Kidney capillary endothelial cell (primary cell): ENCODE measurements at regions not wholly inside any gene's neighbourhood (a gene's known extent, or its start where the extent isn't known, plus 50 kb on each side); places are given as distances from the start of the nearest gene placed in this dataset.

Experiments
- DNase-seq: peaks from one replicate; pipeline ENCODE4 v3.0.0-alpha.2; 2018; ENCODE audit warnings: low spot score

DNA sequence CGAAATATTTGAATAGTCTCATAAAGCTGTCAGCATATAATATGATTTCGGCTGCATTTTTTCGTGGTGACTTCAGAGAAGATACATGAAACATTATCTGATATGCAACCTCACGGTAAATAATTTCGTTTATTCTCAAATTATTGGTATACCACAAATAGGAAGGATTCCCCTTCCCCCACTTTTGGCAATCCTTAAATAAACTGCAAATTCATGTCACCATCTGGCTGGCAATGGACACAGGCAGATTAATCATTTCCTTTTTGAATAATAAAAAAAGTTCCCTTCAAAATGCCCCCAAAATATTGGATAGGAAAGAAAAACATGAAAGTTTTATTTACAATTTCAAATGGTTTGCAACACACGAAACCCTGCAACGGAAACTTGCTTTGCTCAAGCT lies 234.5 kb upstream of the MEOX2 start:
- peak; percentile 48 for DNase-seq

DNA sequence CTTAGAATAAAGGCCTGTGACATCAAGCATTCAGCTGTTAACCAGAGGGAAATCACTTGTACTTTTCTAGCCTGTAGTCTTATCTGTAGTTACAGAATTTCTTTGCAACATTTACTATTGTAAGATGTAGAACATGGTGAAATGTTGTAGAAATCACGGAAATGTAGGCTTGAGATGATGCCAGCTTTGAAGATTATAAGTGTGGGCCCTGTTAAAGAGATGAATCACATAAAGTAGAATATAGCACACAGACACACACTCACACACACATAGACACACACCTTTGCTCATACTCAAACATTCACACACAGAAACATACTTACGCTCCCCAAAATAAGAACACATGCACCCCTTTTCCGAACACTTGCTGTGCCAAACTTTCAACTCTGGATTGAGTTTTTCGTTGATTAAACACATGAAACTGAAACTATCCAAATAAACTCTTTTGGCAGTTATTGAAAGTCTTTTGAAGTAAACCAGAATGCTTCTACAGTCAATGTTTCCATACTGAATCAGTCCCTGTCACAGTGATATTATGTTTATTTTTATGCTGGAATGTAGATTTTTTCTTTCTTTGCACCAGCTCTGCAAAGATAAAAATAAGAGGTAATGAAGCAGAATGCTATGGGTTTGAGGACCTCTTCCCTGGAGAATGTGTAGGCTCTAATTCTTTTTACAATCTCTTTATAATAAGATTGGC lies 230.3 kb upstream of the MEOX2 start:
- DNase-seq, result no peak

DNA sequence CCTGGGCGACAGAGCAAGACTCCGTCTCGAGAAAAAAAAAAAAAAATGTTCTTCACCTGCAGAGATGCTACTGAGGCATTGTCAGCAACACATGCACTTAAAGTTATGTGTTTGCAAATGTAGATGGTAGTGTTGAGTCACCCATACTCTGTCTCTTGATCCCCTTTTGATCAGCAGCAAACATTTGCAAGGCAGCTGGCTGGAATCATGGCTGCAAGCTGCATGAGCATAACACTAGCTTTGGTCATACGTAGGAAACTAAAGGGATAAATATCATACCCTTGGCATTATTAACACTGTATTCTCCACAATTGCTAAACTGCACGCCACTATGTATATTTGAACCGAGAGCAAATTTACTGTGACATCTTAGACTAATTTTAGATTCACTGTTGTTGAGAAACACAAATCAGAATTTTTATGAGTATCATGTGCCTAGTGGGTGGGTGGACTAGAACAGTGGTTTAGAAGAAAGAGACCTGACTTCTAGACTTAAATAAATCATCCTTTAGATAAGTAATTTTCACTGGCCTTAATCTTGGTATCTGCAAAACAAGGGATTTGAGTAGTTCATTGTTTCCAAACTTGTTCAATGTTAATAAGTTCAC lies 229.3 kb upstream of the MEOX2 start:
- no peak for DNase-seq

DNA sequence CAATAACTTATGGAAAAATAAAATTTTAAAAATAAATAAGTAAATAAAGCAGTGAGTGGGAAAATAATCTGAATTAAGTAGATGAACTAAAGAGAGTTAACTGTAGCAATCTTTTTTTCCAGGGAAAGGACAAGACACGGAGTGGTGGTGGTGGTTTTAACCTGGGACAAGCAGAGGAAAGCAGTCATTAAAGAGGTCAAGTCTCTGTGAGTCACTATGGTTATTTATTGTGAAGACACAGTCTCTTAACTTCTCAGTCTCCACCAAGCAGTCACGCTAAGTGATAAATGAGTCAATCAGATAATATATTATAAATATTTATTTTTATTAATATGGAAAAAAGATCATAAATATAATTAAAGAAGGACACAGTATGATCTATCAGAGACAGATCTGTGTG lies 228.1 kb upstream of the MEOX2 start:
- DNase-seq, result no peak

DNA sequence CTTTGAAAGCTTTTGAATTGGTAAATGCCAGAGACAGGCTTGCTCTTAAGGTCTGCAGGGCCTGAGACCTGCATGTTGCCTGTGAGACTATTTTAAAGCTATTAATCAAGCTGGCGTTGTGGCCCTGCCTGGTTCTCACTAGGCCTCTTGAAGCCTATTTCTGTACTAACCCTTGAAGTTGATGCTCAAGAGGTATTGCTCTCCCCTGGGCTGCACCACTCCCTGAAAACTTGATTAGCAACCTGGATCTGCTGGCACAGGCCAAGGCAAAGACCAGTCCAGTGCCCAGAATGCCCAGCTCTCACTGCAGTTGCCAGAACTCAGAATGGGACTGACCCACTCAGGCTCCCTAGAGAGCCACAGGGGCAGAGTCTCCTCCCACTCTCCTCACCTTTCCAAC lies 220.0 kb upstream of the MEOX2 start:
- DNase-seq, result no peak

DNA sequence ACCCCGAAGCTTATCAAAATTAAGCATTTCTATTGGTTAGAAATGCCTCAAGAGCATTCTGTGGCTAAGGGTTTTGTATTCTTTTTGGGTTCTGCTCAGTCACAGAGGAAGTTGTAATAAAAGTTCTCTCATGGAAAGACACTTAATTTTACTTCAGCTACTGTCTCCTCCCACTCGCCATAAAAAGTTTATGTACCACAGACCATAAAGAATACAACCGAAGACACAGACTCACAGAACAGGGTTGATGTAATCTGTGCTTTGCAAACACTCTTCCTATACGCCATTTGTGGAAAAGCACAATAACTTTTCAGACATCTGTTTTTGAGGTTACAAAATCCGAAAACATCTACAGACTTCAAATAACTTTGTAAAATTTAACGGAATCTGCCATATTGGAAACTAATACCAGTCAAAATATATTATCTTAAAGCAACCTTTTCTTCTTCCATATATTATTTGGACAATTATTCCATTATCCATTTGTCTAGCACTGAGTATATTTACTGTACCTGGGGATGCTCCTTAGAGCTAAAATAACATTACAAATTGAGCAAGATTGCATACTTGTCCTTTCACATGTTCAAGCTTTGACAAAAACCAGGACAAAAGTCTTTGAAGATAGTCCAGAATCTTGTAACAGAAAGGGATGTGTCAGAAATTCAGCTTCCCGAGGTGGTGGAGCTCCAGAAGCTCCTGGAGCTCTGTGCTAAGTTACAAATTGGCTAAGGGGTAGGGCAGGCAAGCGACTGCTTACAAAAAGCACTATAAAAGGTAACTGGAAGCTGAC lies 219.0 kb upstream of the MEOX2 start:
- no peak for DNase-seq

DNA sequence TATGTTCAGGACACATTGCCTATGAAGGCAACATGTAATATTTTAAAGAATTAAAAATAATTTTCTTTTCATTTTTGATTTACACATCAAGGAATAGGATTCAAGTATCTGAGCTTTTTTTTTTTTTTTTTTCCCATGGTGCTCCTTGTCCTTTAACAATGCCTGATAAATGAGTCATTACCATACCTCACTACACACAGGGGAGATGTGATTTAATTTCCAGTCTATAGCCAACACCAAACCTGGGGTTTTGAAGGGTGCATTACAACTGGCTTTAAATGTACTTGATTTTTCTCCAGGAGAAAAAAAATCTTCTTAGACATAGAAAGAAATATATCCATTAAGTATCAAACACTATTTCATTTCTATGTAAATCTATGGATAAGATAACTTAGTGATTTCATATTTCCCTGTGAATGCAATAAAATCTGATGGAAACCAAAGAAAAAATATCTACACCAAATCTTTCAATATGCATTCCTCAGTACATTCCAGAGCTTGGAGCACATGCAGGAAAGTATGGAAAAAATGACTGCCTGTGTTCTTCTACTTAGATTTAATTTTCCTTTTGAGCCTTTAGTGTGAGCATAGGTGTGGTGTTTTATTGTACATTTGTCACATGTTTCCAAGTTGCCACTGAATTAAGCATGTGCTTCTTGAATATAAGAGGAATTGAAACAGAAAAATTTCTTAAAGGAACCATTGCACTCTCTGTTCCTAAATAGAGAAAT lies 204.8 kb upstream of the MEOX2 start:
- DNase-seq, result peak; percentile 10

DNA sequence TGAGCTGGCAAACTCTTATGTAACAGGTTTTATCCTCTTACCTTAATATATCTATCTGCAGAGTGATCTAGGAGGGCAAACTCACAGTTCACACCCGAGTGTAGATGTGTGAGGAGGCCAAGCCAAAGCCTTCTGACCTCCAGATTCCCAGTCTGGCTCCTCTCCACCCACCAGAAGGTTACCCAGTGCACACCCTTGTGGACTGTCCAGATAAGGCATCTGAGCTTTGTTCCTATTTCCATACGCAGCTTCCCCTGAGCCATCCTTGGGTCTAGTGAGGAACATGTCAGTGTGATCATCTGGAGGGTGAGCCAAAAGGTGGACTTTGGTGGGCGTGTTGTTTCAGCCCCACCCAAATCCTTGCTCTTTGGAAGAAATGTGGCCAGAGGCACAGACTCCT lies 203.0 kb upstream of the MEOX2 start:
- peak; percentile 22 for DNase-seq

DNA sequence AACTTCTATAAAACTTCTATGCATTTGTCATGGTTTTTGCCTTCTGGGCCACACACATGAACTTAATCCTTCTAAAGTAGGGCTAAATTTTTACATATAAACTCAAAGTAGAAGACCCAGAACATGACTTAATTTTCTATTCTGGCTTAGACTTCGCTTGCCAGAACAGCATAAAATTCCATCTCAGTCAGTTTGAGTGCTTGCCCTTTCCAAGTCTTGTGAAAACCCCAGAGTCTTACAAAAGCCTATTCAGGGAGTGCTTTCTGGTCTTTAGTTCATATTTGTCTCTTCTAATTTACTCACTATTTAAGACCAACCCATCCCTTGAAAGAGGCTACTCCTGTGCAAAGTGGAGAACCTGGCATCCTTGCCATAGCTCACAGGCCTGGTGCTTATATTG lies 201.6 kb upstream of the MEOX2 start:
- no peak for DNase-seq

DNA sequence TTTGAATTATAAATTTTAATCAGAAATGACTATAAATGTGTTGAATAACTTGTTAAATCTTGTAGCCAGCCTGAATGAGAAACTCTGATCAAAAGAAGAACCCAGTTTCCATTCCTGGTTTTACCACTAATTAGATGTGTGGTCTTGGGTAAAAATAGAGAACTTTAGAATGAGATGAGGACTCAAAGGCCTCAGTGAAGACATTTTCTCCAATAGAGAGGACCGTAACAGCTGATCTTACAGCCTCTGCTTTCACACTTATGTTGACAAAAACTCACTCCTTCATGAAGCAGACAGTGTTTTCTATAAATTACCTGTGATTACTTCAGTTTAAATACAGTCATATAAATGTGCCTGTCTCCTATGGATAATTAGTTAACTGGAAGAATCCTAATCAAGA lies 200.1 kb upstream of the MEOX2 start:
- no peak for DNase-seq

DNA sequence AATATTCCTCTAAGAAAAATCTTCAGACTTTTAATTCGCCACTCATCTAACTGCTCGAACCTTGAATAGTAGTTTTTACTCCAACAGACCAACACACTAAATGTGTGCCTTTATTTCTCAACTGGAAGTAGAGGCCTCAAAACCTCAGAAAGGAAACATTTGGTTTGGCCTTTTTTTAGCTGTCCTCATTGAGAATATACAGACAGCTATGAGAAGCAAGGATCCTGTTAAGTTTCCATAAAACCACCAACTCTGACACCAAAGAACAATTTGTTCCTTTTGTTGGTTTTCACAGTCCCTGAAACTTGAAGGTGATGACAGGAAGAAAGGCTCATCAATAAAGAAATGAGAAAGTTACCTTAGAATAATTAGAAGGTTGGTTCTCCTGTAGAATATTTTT lies 199.2 kb upstream of the MEOX2 start:
- DNase-seq, result no peak

DNA sequence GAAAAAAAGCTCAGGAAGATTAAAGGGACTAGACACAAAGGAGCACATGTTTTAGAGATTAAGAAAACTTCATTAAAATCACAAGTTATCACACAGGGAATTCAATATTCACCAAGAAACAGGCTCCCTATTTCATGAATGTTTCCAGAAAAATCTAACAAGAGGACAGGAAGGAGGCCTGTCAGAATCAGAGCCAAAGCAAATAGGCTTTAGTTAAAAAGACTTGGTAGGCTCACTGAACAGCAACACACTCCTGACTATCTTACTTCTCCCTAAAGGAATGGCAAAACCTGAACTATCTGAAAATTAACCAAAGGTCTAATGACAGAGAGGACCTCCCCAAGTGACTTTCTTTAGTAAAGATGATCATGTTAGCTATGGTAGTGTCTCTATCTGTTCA lies 188.3 kb upstream of the MEOX2 start:
- no peak for DNase-seq

DNA sequence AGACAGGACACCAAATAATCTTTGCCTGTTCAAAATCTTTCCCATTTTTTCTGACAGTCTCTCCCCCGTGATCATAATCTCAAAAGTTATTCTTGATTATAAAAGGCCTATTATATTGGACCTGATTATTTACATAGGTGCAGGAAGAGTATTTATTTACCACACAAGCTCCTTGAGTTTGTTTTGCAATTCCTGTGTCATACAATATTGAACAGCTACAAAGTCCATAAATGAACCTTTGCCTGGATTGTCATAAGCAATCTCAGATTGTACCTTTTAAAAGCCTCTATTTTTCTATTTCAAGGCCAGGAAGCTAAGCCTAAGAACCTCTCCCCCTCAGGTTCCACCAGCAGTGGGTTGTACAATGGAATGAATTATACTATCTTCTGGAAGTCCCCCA lies 183.9 kb upstream of the MEOX2 start:
- DNase-seq, result no peak

DNA sequence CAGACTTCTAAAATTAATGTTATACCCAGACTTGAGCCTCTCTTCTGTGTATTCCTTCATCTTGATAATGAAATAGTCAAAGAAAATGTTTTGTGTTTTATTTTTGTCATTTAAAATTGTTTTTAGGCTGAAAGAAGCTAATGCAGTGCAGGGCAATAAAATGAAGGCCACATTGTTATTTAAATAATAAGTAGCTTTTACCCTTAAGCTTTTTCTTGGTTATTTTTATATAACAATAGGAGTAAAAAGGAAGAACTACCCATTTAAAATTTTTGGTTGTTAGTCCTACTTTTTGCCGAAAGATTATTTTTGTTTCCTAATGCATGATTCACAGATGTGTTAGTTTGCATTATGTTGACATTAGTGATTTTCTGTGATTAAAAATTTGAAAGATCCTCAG lies 181.0 kb upstream of the MEOX2 start:
- no peak for DNase-seq

DNA sequence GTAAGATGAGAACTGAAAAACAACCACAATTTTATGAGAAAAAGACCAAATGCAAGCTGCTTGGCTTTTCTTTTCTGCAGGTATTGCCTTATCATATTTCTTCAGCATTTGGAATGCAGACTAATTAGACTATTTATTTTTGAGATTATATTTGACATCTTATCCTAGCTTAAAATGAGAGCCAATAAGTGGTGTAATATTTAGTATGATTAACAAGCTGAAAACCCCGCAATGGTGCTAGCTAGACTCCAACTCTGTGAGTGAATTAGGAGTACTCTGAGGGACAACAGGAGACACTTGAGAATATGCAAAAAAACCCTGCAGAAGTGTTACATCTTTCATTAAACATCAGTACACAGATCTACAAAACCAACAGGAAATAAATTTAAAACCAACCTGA lies 180.3 kb upstream of the MEOX2 start:
- DNase-seq, result no peak

DNA sequence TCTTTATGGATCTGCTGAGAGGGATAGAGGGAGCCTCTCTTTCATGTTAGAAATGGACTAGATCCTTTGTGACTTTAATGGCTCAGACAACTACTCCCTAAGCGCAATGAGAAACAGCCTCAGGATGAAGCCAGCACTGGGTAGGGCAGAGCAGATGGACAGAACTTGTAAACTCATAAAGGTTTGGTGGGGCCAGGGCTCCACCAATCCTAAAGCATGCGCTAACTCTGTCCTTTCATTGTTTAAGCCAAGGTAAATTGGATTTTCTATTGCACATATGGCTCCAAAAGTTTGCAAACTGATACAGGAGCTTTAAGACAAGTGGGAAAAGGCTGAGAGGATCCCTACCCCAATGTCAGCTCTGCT lies 178.1 kb upstream of the MEOX2 start:
- DNase-seq, result no peak

DNA sequence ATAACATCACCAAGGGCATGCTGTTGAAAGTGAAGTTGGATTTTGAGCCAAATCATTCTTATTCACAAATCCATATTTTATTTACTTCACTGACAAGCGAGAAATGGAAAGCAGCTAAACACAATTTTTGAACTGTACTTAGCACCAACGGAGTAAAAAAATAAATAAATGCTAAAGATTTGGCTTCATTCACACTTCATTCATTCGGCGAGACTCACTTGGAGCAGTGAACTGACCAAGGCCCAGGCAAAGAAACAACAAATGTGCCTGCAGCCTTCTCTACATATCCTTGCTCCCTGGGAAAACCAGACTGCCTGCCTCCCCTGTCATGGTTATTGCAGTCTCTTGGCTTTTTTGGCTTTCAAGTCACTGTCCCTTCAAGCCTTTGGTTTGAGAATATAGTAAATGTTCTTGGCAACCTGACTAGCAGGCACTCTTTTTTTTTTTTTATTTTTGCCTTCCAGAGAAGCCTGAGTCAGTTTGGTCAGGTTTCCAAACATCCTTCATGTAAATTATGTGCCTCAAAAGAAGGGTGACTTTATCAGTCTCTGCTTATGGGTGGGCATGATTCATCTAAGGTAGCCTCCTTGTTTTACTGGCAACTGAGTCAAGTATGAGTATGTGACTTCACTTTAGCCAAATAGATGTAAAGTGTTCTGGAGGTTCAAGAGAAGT lies 177.6 kb upstream of the MEOX2 start:
- DNase-seq, result no peak

DNA sequence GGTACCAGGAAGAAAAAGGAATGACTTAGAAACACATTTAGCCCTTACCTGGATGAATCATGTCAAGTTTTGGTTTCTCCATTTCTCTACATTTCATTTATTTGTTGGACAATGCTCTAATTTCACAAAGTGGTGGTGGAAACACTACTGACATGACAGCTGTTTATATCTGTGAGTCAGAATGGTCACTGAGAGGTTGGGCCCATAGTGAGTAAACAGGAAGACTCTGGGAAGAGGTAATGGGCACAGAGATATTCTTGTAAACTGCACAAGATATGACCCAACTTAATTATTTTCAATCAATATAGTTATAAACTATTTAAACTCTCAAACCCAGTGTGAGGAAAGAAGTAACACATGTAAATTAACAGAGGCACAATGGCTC lies 176.3 kb upstream of the MEOX2 start:
- peak; percentile 26 for DNase-seq

DNA sequence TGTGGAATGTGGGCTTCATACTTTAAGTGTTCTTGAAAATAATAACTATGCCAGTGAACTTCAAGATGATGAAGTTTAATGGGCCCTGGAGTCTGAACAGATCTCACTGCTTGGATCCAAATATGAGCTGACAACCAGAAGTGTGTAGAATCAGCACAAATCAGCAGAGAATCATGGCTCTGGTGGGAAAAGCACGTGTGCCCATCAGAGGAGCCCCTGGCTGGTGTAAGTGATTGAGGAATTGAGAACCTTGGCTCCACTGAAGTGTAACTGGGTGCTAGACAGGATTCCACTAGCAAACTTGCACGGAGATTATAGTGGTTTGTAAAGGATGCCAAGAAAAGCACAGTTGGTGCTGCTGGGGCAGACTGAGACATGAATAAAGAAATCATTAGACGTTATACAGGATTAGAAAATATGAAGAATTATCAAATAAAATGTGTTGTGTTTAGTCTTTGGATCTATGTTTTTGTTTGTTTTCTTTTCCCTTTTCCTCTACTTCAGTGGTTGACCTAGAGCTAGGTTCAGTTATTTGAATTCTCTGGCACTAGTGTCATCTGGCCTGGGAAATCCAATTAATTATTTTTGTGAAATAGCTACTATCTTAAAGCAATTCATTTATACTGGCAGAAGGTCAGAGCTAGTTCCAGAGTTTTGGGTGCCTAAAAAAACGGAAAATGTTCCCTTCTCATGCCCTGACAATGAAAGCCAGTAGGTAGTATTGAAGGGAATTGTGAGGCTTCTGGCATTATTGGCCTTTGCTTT lies 175.7 kb upstream of the MEOX2 start:
- no peak for DNase-seq

DNA sequence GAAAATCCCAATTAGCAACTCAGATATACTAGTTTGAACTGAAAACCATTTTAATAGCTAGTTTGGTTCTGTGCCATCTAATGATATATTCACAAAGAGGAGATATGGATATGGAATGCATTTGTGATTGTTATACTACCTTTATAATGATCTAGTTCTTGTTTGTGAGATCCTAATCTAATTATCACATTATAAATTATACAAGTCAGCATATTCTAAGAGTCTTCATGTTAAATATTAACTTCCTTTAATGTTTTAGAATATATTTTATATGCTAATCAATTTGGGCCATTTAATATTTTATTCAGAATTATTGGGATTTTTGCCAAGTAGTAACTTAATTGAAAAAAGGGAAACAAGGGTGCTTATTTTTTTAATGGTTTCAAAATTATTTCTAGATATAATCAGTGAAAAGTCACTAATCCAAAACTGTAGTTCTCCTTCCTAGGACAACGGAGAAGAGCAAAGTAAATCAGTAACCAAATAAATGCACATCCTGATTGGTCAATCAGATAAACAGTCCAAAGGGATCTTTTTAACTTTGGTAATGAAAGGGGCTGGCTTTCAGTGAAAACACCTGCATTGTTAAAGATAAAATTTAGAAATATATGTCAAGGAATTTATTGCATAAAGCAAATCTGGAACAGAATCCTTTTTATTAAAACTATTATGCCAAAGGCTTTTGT lies 173.9 kb upstream of the MEOX2 start:
- no peak for DNase-seq

DNA sequence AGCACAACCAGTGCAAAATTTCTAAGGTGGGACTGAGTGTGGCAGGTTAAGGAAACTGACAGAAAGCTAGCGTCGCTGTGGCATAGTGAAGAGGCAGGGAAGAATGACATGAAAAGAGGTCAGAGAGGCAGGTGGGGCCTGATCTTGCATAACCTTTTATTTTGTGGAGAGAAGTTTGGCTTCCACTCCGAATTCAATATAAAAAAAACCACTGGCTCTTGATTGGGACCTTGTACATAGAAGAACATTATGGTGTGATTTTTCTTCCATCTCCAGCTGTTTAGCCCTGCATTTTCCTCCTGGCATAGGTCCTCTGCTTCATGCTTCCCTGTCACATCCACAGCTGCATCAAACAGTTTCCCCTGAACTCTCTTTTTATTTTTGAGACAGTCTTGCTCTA lies 170.5 kb upstream of the MEOX2 start:
- DNase-seq, result no peak
